H1 (cell line): ENCODE measurements at regions not wholly inside any gene's neighbourhood (a gene's known extent, or its start where the extent isn't known, plus 50 kb on each side); places are given as distances from the start of the nearest gene placed in this dataset.

Experiments used
- POLR2AphosphoS5 ChIP-seq: IDR thresholded peaks from 2 replicates; pipeline ENCODE4 v1.6.1; 2011; ENCODE audit warnings: low read depth, low read length
- RAD21 ChIP-seq, 2 experiments: IDR thresholded peaks in 1 of 2; conservative IDR thresholded peaks in 1 of 2; 2 replicates each; pipeline ENCODE4 v1.6.1; 2011; ENCODE audit warnings: low read depth in 2 of 2, low read length in 2 of 2, improper control_type of control experiment in 1 of 2, inconsistent platforms in 1 of 2, mild to moderate bottlenecking in 1 of 2, moderate library complexity in 1 of 2
- SP1 ChIP-seq: IDR thresholded peaks from 2 replicates; pipeline ENCODE4 v1.6.1; 2011; ENCODE audit warnings: low read depth, low read length
- YY1 ChIP-seq: IDR thresholded peaks from 2 replicates; pipeline ENCODE4 v1.6.1; 2011; ENCODE audit warnings: low read depth, mild to moderate bottlenecking, low read length
- TF ChIP-seq, protein P1 (sequence below): IDR thresholded peaks from 2 replicates; pipeline ENCODE4 v1.6.1; 2012; ENCODE audit warnings: inconsistent platforms

DNA sequence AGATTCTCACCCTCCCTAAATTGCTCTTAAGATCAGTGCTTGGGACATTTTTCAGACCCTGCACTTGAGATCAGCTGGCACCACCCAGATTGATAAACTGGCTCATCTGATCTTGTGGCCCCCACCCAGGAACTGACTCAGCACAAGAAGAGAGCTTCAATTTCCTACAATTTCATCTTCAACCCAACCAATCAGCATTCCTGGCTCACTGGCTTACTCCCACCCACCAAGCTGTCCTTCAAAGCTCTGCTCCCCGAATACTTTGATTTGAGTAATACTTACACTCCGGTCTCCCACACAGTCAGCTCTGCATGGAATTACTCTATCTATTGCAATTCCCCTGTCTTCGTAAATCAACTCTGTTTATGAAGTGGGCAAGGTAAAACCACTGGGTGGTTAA, 461.9 kb upstream of the RGS18 start (continued):
- TF ChIP-seq, protein P1, sequence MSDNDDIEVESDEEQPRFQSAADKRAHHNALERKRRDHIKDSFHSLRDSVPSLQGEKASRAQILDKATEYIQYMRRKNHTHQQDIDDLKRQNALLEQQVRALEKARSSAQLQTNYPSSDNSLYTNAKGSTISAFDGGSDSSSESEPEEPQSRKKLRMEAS: no peak
- TF ChIP-seq RAD21 (IDR thresholded peaks at IDR 0.05 in 1 of 2, conservative IDR thresholded peaks at IDR 0.05 in 1 of 2; ENCODE audit: low read depth in 2 of 2, low read length in 2 of 2): no peak
- no peak for TF ChIP-seq POLR2AphosphoS5
- TF ChIP-seq YY1: no peak
- no peak for TF ChIP-seq SP1
